Bronchial epithelial cell (primary cell): ENCODE measurements at regions not wholly inside any gene's neighbourhood (a gene's known extent, or its start where the extent isn't known, plus 50 kb on each side); places are given as distances from the start of the nearest gene placed in this dataset.

Experiments
- DNase-seq: peaks from one replicate; pipeline ENCODE4 v3.0.0-alpha.2; 2010; ENCODE audit warnings: low read depth
- FAIRE-seq: peaks from 2 replicates; lab custom pipeline; 2011; peaks lifted over from hg19 to GRCh38; lab: Jason Lieb, UNC
- H3K27me3 ChIP-seq: 2 replicates; pipeline ENCODE4 v1.5.1; 2011; ENCODE audit warnings: low read length; ENCODE audit not compliant: control insufficient read depth, insufficient read depth
- H3K36me3 ChIP-seq: 2 replicates; pipeline ENCODE4 v1.5.1; 2011; ENCODE audit warnings: low read length; ENCODE audit not compliant: control insufficient read depth, insufficient read depth
- H3K4me3 ChIP-seq: 2 replicates; pipeline ENCODE4 v1.5.1; 2011; ENCODE audit warnings: mild to moderate bottlenecking, low read depth, low read length, control low read depth
- TF ChIP-seq, protein P1 (sequence below): IDR thresholded peaks from 2 replicates; pipeline ENCODE4 v1.5.1; 2011; ENCODE audit warnings: mild to moderate bottlenecking, moderate library complexity, low read length, control low read depth, inconsistent platforms; ENCODE audit not compliant: insufficient read depth, severe bottlenecking

DNA sequence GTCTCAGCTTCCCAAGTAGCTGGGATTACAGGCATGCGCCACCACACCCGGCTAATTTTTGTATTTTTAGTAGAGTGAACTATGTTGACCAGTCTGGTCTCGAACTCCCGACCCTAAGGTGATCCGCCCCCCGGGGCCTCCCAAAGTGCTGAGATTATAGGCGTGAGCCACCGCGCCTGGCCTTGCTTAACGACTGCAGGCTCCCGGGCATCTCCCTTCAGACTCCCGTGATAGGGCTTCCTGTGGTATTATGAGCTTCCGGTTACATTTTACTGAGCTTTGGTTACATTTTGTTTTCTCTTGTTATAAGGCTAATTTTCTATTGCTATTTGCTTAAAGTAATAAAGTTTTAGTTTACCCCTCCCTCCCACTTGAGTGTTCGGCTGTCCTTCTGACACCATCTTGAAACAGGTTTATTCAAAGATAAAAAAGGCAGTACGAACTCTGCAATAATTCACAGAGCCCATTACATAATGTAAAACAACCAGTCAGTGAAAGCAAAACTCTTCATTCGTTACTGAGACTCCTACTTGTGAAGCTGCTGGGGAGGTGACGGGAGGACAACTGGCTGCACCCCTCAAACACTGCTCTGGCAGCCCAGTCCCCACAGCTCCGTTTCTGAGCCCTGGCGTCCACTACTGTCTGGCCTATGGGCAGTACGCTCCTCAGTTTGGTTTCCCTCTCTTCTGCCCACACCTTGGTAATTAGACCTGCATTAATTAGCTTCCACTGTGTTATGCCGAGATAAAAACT, 795.7 kb upstream of the SLIT2 start:
- no peak overlapping the region for H3K4me3 ChIP-seq
- H3K27me3 ChIP-seq, result no peaks in the 10 kb centered on the region
- TF ChIP-seq, protein P1, sequence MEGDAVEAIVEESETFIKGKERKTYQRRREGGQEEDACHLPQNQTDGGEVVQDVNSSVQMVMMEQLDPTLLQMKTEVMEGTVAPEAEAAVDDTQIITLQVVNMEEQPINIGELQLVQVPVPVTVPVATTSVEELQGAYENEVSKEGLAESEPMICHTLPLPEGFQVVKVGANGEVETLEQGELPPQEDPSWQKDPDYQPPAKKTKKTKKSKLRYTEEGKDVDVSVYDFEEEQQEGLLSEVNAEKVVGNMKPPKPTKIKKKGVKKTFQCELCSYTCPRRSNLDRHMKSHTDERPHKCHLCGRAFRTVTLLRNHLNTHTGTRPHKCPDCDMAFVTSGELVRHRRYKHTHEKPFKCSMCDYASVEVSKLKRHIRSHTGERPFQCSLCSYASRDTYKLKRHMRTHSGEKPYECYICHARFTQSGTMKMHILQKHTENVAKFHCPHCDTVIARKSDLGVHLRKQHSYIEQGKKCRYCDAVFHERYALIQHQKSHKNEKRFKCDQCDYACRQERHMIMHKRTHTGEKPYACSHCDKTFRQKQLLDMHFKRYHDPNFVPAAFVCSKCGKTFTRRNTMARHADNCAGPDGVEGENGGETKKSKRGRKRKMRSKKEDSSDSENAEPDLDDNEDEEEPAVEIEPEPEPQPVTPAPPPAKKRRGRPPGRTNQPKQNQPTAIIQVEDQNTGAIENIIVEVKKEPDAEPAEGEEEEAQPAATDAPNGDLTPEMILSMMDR, result no peak
- no peak for DNase-seq
- FAIRE-seq, result no peak
- no peaks in the 10 kb centered on the region for H3K36me3 ChIP-seq

DNA sequence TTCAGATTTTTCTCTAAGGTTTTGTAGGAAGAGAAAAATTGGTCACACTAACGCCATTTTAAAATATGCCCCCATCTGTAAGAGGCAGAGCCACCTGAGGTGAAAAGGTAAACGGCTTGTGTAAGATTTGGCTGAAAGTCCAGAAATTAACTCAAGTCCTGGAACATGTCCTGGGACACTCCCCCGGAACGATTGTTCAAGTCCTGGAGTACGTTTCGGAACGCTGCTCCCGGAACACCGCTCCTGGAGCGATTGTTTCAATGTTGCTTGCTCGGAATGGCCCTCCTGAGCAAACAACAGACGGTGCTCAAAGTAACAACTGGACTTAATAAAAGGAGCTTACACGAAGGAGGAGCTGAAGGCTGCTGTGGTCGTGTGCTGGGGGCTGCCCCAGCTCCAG, 796.5 kb upstream of the SLIT2 start:
- Histone ChIP-seq H3K27me3 (no peaks in the 10 kb centered on the region), H3K4me3 (no peak overlapping the region), H3K36me3 (no peaks in the 10 kb centered on the region)
- DNase-seq (no peak), FAIRE-seq (no peak)
- TF ChIP-seq, protein P1, result no peak

DNA sequence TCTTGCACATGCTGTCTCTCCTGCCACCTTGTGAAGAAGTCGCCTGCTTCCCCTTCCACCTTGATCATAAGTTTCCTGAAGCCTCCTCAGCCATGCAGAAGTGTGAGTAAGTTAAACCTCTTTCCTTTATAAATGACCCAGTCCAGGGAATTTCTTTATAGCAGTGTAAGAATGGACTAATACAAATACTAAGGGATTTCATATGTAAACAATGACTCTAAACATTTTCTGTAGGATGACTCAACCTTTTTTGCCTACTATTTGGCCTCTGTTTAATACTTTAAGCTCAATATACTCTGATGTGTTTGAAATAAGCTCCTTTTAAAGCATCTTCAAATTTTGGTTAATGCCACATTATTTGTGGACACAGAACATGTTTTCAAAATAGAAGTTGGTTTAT, 813.5 kb upstream of the SLIT2 start:
- TF ChIP-seq, protein P1, result no peak
- Histone ChIP-seq H3K36me3 (no peaks in the 10 kb centered on the region), H3K4me3 (no peak overlapping the region), H3K27me3 (no peaks in the 10 kb centered on the region)
- no peak for FAIRE-seq
- peak; percentile 65 for DNase-seq

DNA sequence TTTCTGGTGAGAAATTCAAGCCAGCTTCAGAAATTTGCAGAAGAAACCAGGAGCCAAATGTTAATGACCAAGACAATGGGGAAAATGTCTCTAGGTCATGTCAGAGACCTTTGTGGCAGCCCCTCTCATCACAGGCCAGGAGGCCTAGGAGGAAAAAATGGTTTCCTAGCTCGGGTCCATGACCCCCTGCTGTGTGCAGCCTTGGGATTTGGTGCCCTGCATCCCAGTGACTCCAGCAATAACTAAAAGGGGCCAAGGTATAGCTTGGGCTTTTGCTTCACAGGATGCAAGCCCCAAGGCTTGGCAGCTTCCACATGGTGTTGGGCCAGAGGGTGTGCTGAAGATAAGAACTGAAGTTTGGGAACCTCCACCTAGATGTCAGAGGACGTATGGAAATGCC, 814.7 kb upstream of the SLIT2 start:
- no peak overlapping the region for H3K4me3 ChIP-seq
- DNase-seq (no peak), FAIRE-seq (no peak)
- TF ChIP-seq, protein P1, result no peak
- H3K36me3 ChIP-seq, result no peaks in the 10 kb centered on the region
- no peaks in the 10 kb centered on the region for H3K27me3 ChIP-seq

DNA sequence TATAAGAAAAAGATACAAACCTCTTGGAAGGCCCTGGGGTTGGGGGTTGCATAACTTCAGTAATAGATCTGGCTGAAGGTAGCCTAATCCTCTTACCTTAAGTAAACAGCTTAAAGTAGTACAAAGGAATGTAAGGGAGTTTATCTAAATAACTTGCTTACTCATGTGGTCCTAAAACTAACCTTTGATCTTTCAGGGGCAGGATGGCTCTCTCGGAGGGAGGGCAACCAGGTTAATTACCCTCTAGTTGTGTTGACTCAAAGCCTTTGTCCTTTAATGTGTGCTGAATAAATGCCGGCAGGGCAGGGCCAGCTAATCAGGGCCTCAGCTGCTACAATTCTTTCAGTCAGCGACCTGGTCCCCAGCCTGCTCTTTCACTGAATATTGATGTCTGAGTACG, 822.0 kb upstream of the SLIT2 start:
- H3K27me3 ChIP-seq, result no peaks in the 10 kb centered on the region
- FAIRE-seq (no peak), DNase-seq (no peak)
- no peaks in the 10 kb centered on the region for H3K36me3 ChIP-seq
- TF ChIP-seq, protein P1, result no peak
- H3K4me3 ChIP-seq, result no peak overlapping the region

DNA sequence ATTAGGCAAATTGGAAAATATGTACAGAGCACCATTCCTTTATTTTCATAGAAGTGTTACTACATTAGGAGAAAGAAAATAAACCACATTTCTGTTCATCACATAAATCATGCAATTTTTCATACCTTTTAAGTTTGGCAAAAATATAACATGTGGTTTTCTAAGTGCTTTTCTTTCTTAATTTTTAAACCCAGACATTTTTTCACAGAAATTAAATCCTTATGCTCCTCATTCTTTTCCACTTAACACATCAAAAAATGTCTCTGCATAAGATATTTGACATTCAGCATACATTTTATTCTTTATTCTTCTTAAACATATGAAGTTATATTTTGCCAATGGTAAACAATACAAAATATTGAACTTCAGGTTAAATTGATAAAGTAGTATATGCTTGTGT, 826.6 kb upstream of the SLIT2 start:
- Histone ChIP-seq H3K27me3 (no peaks in the 10 kb centered on the region), H3K4me3 (no peak overlapping the region), H3K36me3 (no peaks in the 10 kb centered on the region)
- FAIRE-seq (no peak), DNase-seq (no peak)
- TF ChIP-seq, protein P1, result no peak
